ENCODE measurements at regions not wholly inside any gene's neighbourhood (a gene's known extent, or its start where the extent isn't known, plus 50 kb on each side); places are given as distances from the start of the nearest gene placed in this dataset.
"Not testable (repeated sequence)": the region's sequence is repeated elsewhere in the genome, so short reads cannot be mapped to it uniquely, and the experiment has no call there.

- no peak for TF ChIP-seq CTCF (IDR thresholded peaks at IDR 0.05; ENCODE audit: low read depth, low read length, missing control alignments)
- H3K4me3 ChIP-seq (ENCODE audit: low read depth, low read length), result no peak overlapping the region
- no peak for DNase-seq (ENCODE audit: low read depth)
These were observed 398.6 kb upstream of the ANO5 start for GRCh38 chr11:21794306-21794705.

GRCh38 chr11:21798216-21798615 lies 394.7 kb upstream of the ANO5 start:
- no peak for TF ChIP-seq CTCF (IDR thresholded peaks at IDR 0.05; ENCODE audit: low read depth, low read length, missing control alignments)
- H3K4me3 ChIP-seq (ENCODE audit: low read depth, low read length), result no peak overlapping the region
- DNase-seq (ENCODE audit: low read depth), result no peak

GRCh38 chr11:21804523-21804922 lies 388.4 kb upstream of the ANO5 start:
- not testable (repeated sequence) for DNase-seq (ENCODE audit: low read depth)

GRCh38 chr11:21806508-21806907 lies 386.4 kb upstream of the ANO5 start:
- TF ChIP-seq CTCF (IDR thresholded peaks at IDR 0.05; ENCODE audit: low read depth, low read length, missing control alignments), result no peak
- DNase-seq (ENCODE audit: low read depth), result no peak
- H3K4me3 ChIP-seq (ENCODE audit: low read depth, low read length), result no peak overlapping the region

More at GRCh38 chr11:21804523-21804922, 388.4 kb upstream of the ANO5 start:
- H3K4me3 ChIP-seq (ENCODE audit: low read depth, low read length), result not testable (repeated sequence)

- no peak for DNase-seq (ENCODE audit: low read depth)
- TF ChIP-seq CTCF (IDR thresholded peaks at IDR 0.05; ENCODE audit: low read depth, low read length, missing control alignments), result no peak
- H3K4me3 ChIP-seq (ENCODE audit: low read depth, low read length), result no peak overlapping the region
These were observed 385.9 kb upstream of the ANO5 start for GRCh38 chr11:21806947-21807346.

GRCh38 chr11:21807350-21807749 lies 385.5 kb upstream of the ANO5 start:
- no peak overlapping the region for H3K4me3 ChIP-seq (ENCODE audit: low read depth, low read length)
- no peak for TF ChIP-seq CTCF (IDR thresholded peaks at IDR 0.05; ENCODE audit: low read depth, low read length, missing control alignments)
- no peak for DNase-seq (ENCODE audit: low read depth)

GRCh38 chr11:21810650-21811049 lies 382.2 kb upstream of the ANO5 start:
- no peak for TF ChIP-seq CTCF (IDR thresholded peaks at IDR 0.05; ENCODE audit: low read depth, low read length, missing control alignments)
- DNase-seq (ENCODE audit: low read depth), result no peak
- no peak overlapping the region for H3K4me3 ChIP-seq (ENCODE audit: low read depth, low read length)

GRCh38 chr11:21811572-21811971 lies 381.3 kb upstream of the ANO5 start:
- no peak for DNase-seq (ENCODE audit: low read depth)
- no peak overlapping the region for H3K4me3 ChIP-seq (ENCODE audit: low read depth, low read length)
- TF ChIP-seq CTCF (IDR thresholded peaks at IDR 0.05; ENCODE audit: low read depth, low read length, missing control alignments), result no peak

All from GM12864 (cell line).